Esophagus (tissue), 2 donors: ENCODE measurements at regions not wholly inside any gene's neighbourhood (a gene's known extent, or its start where the extent isn't known, plus 50 kb on each side); places are given as distances from the start of the nearest gene placed in this dataset.

Experiments used
- H3K27ac ChIP-seq, 2 donors: one replicate each; pipeline ENCODE4 v1.5.1; 2013; ENCODE audit warnings: low read depth in 2 of 2, mild to moderate bottlenecking in 2 of 2, inconsistent platforms in 1 of 2, low read length in 1 of 2, moderate library complexity in 1 of 2
- H3K27me3 ChIP-seq, 2 donors: one replicate each; pipeline ENCODE4 v1.6.1; 2013; ENCODE audit warnings: low read length in 2 of 2, control low read depth in 1 of 2, mild to moderate bottlenecking in 1 of 2; ENCODE audit not compliant: insufficient read depth in 2 of 2, control insufficient read depth in 1 of 2
- H3K36me3 ChIP-seq, 2 donors: one replicate each; pipeline ENCODE4 v1.6.1; 2013; ENCODE audit warnings: low read length in 1 of 2; ENCODE audit not compliant: control insufficient read depth in 2 of 2, insufficient read depth in 2 of 2
- H3K4me1 ChIP-seq, 2 donors: one replicate each; pipeline ENCODE4 v1.6.1; 2013; ENCODE audit warnings: low read length in 1 of 2; ENCODE audit not compliant: control insufficient read depth in 2 of 2, insufficient read depth in 2 of 2
- H3K4me3 ChIP-seq, 2 donors: one replicate each; pipeline ENCODE4 v1.5.1; 2013; ENCODE audit warnings: low read length in 2 of 2, mild to moderate bottlenecking in 2 of 2, low read depth in 1 of 2, moderate library complexity in 1 of 2
- H3K9me3 ChIP-seq, 2 donors: one replicate each; pipeline ENCODE4 v1.6.1; 2013; ENCODE audit warnings: mild to moderate bottlenecking in 2 of 2, low read depth in 1 of 2, low read length in 1 of 2, moderate library complexity in 1 of 2; ENCODE audit not compliant: control insufficient read depth in 2 of 2, insufficient read depth in 1 of 2
- WGBS, 2 donors: extraction: QIAGEN DNeasy Blood & Tissue Kit; methylation state at CpG; one replicate each; pipeline ENCODE4 v1.1.7; 2013; 5-methylcytosine and 5-hydroxymethylcytosine counted together
- donor health status: healthy with polysubstance abuse.
- donor health status: Bipolar disorder and iron deficiency.

DNA sequence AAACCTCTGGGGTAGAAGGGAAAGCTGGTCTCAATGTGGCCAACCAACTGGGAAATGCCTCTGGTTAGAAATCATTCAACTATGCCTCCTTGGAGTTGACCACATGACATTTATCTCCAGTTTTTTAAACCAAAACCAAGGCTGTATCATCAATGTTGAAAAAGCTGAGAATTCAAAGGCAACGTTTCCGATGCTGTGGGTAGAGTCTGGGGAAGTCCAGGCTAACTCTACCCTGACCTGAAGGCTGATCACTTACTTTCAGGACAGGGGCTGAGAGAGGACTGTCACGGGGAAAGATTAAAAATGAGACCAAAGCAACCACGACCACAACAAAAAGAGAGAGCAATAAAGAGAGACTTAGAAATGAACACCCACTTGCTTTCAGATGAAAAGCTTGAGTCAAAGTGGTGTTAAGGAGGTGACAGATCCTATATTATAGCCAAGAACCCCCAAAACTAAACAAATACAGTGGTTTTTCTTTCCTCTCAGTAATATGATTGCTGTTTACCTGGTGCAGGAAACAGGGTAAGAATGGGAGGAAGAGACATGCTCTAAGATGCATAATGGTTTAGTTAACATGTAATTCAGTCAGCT, 90.8 kb upstream of the TNFSF4 start:
- Histone ChIP-seq H3K4me1 (no peaks in the 10 kb centered on the region), H3K36me3 (no peaks in the 10 kb centered on the region), H3K27me3 (no peaks in the 10 kb centered on the region), H3K27ac (no peak overlapping the region), H3K4me3 (no peak overlapping the region), H3K9me3 (no peaks in the 10 kb centered on the region)
- 73 to 74% methylated on average over 4 of the region's 4 CpGs for WGBS, 2 donors

DNA sequence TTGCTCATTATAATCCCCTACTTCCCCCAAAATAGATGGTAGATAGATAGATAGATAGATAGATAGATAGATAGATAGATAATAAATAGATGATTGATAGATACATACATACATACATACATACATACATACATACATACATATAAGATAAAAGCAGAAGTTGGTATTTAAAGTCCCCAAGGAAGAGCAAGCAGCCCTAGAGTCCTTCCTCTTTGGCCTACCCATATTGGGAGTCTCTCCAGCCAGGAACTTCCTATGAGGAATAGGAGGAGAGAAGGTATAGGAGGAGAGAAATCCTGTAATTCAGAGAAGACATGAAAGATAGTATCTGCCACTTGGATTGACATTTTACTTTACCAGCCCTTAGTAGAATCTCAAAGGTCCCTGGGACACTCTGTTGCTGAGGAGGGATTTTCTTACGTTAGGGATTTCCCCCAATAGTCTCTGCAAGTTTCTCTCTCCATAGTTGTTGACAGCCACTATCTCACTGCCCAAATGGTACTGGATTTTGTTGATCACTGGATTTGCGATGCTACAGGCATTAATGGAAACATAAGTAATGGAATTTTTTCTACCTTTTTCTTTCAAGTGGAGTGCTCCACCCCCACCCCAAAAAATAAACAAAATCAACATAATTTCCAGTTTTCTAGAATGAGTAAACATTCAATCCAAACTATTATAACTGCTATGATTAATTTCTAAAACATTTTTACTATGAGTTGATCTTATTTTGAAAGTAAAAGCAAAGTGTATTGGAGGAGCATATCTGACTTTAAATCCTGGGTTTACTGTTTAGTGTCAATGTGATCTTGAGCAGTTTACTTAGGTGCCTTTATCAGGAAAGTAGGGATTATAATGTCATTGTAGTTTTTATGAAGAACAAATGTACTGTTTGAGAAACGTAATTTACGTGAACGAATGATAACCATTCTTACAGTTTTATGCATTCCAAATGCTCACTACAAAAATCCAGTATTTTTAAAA, 93.2 kb upstream of the TNFSF4 start:
- no peaks in the 10 kb centered on the region for H3K36me3 ChIP-seq
- WGBS, 2 donors, result 68% methylated on average over 5 of the region's 5 CpGs

GRCh38 chr1:173301507-173301906, 94.4 kb upstream of the TNFSF4 start:
- H3K27ac ChIP-seq, result no peak overlapping the region
- no peaks in the 10 kb centered on the region for H3K4me1 ChIP-seq
- H3K36me3 ChIP-seq, result no peaks in the 10 kb centered on the region
- WGBS, 2 donors, result 92 to 94% methylated on average over 1 of the region's 1 CpG
- no peaks in the 10 kb centered on the region for H3K9me3 ChIP-seq
- no peaks in the 10 kb centered on the region for H3K27me3 ChIP-seq
- H3K4me3 ChIP-seq, result no peak overlapping the region

More for the DNA sequence above, 93.2 kb upstream of the TNFSF4 start:
- Histone ChIP-seq H3K27me3 (no peaks in the 10 kb centered on the region), H3K4me3 (no peak overlapping the region), H3K9me3 (no peaks in the 10 kb centered on the region), H3K4me1 (no peaks in the 10 kb centered on the region), H3K27ac (no peak overlapping the region)

DNA sequence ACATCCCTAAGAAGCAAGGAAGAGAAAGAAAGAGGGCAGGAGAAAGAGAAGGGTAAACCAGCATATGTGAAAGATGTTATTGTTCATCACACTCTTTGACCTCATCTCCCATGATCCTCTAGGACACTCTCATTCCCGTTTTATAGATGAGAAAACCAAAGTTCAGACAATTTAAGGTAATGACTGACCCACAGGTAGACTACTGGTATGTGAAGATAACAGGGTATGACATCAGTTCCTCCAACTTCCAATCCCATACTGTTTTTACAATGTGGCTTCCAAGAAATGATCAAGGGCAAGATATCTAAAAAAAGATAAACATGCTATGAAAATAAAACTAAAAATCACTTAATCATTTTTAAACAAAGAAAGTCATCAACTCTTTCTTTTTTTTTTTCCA, 95.2 kb upstream of the TNFSF4 start:
- Histone ChIP-seq H3K9me3 (no peaks in the 10 kb centered on the region), H3K27ac (no peak overlapping the region), H3K36me3 (no peaks in the 10 kb centered on the region), H3K27me3 (no peaks in the 10 kb centered on the region), H3K4me1 (no peaks in the 10 kb centered on the region), H3K4me3 (no peak overlapping the region)
- 63 to 67% methylated on average over 1 of the region's 1 CpG for WGBS, 2 donors

DNA sequence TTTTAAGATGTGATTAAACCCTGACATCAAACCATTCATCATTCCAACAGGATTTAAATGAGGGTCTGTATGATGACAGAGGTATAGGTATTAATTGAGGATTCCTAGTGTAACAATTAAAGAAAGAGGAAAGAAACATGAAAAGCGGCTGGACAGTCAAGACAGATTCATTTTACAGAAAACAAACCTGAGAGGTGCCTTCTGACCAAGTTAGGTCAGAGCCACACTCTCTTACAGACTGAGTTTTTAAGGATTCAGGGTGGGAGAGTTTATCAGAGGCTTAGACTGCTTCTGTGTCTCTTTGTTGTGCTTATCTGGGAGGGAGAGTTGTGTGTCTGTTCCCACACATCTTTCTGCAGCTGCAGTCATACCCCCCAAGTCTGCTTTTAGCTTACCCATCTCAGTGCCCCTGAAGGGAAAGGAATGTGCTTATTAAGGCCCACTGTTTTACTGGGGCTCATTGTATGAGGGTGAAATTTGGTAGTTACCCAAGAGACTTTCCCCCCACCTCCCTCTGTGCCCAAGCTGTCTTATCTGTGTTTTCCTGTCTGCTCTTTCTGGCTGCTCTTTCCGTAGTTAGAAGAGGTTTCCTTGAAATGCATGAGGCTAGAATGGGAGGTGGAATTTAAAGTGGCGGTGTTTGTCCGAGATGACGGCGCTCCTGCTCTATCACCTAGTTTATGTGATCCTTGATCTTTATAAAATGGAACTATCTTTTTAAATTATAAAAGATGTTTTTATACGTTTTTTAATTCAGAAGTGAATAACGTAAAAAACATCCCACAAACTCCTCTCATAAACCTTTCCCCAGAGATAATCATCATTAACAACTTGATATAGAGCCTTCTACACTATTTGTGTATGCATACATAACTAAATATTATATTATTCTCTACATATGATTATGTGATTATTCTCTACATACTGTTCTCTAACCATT, 96.0 kb upstream of the TNFSF4 start:
- Histone ChIP-seq H3K4me1 (no peaks in the 10 kb centered on the region), H3K9me3 (no peaks in the 10 kb centered on the region), H3K36me3 (no peaks in the 10 kb centered on the region), H3K27ac (no peak overlapping the region), H3K27me3 (no peaks in the 10 kb centered on the region), H3K4me3 (no peak overlapping the region)
- WGBS, 2 donors, result 73 to 81% methylated on average over 8 of the region's 8 CpGs

DNA sequence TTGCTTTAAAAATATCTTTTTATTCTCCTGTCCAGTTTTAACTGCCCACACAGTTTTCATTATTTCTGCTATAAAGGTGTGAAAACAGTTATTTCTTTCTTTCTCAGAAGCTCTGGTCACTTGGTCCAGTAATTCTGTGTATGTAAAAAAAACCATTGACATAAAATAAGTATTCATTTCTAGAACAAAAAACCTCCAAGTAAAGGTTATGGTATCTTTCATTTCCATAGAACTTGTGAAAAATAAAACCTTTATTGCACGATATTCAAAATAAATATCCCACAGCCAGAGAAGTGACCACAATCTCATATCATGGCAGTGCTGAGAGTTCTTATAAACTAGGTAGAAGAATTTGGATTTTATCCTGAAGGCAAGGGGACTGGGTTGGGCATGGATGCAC, 96.9 kb upstream of the TNFSF4 start:
- H3K27ac ChIP-seq, result no peak overlapping the region
- no peaks in the 10 kb centered on the region for H3K9me3 ChIP-seq
- H3K4me3 ChIP-seq, result no peak overlapping the region
- WGBS, 2 donors, result 86% methylated on average over 1 of the region's 1 CpG
- H3K36me3 ChIP-seq, result no peaks in the 10 kb centered on the region
- no peaks in the 10 kb centered on the region for H3K27me3 ChIP-seq
- H3K4me1 ChIP-seq, result no peaks in the 10 kb centered on the region

GRCh38 chr1:173304529-173305227, 97.5 kb upstream of the TNFSF4 start:
- no peaks in the 10 kb centered on the region for H3K36me3 ChIP-seq
- H3K9me3 ChIP-seq, result no peaks in the 10 kb centered on the region
- no peak overlapping the region for H3K27ac ChIP-seq
- H3K4me3 ChIP-seq, result no peak overlapping the region
- H3K4me1 ChIP-seq, result no peaks in the 10 kb centered on the region
- WGBS, 2 donors, result 57 to 74% methylated on average over 1 of the region's 1 CpG
- H3K27me3 ChIP-seq, result no peaks in the 10 kb centered on the region

DNA sequence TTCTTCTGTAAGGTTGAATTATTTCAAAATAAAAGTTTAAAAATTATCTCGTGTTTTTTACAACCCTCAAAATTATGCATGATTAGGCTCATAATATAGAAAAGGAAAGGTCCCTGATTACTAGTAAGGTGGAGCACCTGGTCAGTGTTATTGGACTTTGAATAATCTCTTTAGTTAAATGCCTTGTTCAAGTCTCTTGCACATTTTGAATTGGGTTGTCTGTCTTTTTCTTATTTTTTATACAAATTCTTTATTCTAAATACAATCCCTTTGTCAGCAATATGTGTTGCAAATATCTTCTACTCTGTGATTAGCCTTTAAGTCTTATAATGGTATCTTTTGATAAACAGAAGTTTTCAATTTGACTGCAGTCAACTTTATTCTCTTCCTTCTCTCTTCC, 100.7 kb upstream of the TNFSF4 start:
- 79 to 95% methylated on average over 1 of the region's 1 CpG for WGBS, 2 donors
- Histone ChIP-seq H3K27me3 (no peaks in the 10 kb centered on the region), H3K27ac (no peak overlapping the region), H3K4me3 (no peak overlapping the region), H3K4me1 (no peaks in the 10 kb centered on the region), H3K36me3 (no peaks in the 10 kb centered on the region), H3K9me3 (no peaks in the 10 kb centered on the region)

DNA sequence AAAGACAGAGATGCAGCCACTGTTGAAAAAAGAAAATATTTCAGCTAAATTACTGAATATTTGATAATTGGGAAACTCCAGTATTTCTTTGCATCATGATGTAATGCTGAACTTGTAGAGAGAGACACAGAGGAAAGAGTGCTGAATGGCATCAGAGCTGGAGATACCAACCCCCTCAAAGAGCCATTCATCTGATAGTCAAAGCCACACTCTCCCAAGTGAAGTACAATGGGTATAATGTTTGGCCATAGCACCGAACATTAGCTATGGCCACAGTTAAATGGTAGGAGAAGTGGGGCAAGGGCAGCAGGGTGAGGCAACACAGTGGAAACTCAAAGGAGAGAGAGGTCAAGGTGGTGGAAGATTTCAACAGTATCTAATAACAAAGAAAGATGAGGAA, 107.5 kb upstream of the TNFSF4 start:
- Histone ChIP-seq H3K4me1 (no peaks in the 10 kb centered on the region), H3K27ac (no peak overlapping the region), H3K36me3 (no peaks in the 10 kb centered on the region), H3K9me3 (no peaks in the 10 kb centered on the region), H3K27me3 (no peaks in the 10 kb centered on the region), H3K4me3 (no peak overlapping the region)
- WGBS, 2 donors, result 94 to 97% methylated on average over 1 of the region's 1 CpG
